Hepatocyte (in vitro differentiated cells): ENCODE measurements at regions not wholly inside any gene's neighbourhood (a gene's known extent, or its start where the extent isn't known, plus 50 kb on each side); places are given as distances from the start of the nearest gene placed in this dataset.

Experiments
- CTCF ChIP-seq: fragments of 200-600 bp; sonication (generic); IDR thresholded peaks from 2 replicates; pipeline ENCODE4 v1.5.1; 2016; ENCODE audit warnings: antibody characterized with exemption, mild to moderate bottlenecking; ENCODE audit not compliant: poor library complexity
- EZH2 ChIP-seq: fragments of 200-600 bp; sonication (generic); IDR thresholded peaks from 2 replicates; pipeline ENCODE4 v1.6.1; 2016; ENCODE audit warnings: antibody characterized with exemption, mild to moderate bottlenecking, borderline replicate concordance
- EZH2phosphoT487 ChIP-seq: fragments of 200-600 bp; sonication (generic); IDR thresholded peaks from one replicate; pipeline ENCODE4 v1.6.1; 2018; ENCODE audit warnings: antibody characterized with exemption, mild to moderate bottlenecking, low read depth, moderate library complexity; ENCODE audit not compliant: unreplicated experiment, severe bottlenecking

- no peak for TF ChIP-seq CTCF
- no peak for TF ChIP-seq EZH2phosphoT487
- TF ChIP-seq EZH2 = no peak
These were observed 155.7 kb downstream of the TM2D1 start for GRCh38 chr1:61569303-61569621.
